LNCaP clone FGC (cell line): ENCODE measurements at regions not wholly inside any gene's neighbourhood (a gene's known extent, or its start where the extent isn't known, plus 50 kb on each side); places are given as distances from the start of the nearest gene placed in this dataset.

ENCODE experiments used
- DNase-seq: peaks from one replicate; pipeline ENCODE4 v3.0.0-alpha.2; 2011; ENCODE audit warnings: low read depth
- H3K4me3 ChIP-seq: 2 replicates; pipeline ENCODE4 v1.5.1; 2011; ENCODE audit warnings: mild to moderate bottlenecking, low read depth, low read length, control low read depth
- TF ChIP-seq, protein P1 (sequence below): IDR thresholded peaks from 2 replicates; pipeline ENCODE4 v1.5.1; 2012; ENCODE audit warnings: mild to moderate bottlenecking; ENCODE audit not compliant: control insufficient read depth, insufficient read depth; ENCODE audit errors: extremely low read depth

DNA sequence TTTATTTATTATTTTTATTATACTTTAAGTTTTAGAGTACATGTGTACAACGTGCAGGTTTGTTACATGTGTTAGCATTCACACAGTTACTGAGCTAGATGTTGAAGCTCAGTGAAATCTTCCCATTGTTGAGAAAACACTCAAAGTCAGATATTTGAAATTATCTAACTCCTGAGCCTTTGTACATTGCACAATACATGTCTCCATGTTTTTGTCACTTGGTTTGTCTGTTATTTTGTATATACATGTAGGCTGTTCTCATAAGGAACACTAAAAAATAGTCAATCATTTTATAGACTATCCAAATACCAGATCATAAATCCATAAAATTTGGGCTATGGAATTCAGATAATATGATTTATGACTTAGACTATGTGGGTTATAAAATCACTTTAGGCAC, 1126.5 kb downstream of the NSUN3 start:
- no peak overlapping the region for H3K4me3 ChIP-seq
- no peak for DNase-seq
- TF ChIP-seq, protein P1, sequence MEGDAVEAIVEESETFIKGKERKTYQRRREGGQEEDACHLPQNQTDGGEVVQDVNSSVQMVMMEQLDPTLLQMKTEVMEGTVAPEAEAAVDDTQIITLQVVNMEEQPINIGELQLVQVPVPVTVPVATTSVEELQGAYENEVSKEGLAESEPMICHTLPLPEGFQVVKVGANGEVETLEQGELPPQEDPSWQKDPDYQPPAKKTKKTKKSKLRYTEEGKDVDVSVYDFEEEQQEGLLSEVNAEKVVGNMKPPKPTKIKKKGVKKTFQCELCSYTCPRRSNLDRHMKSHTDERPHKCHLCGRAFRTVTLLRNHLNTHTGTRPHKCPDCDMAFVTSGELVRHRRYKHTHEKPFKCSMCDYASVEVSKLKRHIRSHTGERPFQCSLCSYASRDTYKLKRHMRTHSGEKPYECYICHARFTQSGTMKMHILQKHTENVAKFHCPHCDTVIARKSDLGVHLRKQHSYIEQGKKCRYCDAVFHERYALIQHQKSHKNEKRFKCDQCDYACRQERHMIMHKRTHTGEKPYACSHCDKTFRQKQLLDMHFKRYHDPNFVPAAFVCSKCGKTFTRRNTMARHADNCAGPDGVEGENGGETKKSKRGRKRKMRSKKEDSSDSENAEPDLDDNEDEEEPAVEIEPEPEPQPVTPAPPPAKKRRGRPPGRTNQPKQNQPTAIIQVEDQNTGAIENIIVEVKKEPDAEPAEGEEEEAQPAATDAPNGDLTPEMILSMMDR = no peak

DNA sequence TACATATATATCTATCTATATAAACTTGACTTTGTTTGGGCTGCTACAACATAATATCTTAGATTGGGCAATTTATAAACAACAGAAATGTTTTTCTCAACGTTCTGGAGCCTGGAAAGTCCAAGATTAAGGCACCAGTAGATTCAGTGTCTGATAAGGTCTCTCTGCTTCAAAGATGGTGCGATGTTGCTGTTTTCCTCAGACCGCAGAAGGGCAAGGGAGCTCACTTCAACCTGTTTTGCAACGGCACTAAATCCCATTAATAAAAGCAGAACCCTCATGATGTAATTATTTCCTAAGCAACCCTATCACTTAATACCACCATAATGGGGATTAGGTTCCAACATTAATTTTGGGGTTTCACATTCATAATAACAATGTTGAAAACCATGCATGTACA, 1134.8 kb downstream of the NSUN3 start:
- TF ChIP-seq, protein P1 = no peak
- H3K4me3 ChIP-seq = no peak overlapping the region
- DNase-seq = no peak

DNA sequence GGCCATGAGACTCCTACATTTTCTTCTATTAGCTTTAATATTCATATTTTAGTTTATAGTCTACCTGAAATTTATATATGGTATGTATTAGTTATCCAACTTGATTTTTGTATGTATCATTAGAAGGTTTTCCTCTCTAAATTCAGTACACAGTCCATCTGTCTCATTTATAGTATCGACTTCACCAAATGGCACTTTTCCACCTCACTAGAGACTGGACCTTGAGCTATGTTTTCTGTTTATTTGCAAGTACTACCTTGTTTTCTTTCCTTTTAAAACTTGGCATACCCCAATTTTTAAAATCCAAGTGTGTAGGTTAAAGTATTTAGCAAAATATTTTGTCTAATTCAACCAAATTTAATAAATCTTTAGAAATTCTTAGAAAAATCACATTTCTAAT, 1137.5 kb downstream of the NSUN3 start:
- no peak for DNase-seq
- TF ChIP-seq, protein P1 = no peak
- no peak overlapping the region for H3K4me3 ChIP-seq

GRCh38 chr3:95210878-95211277, 1148.0 kb downstream of the NSUN3 start:
- no peak overlapping the region for H3K4me3 ChIP-seq
- no peak for DNase-seq
- TF ChIP-seq, protein P1 = no peak

- no peak overlapping the region for H3K4me3 ChIP-seq
- DNase-seq = no peak
- TF ChIP-seq, protein P1 = no peak
These were observed 1149.3 kb downstream of the NSUN3 start for GRCh38 chr3:95212117-95212516.

DNA sequence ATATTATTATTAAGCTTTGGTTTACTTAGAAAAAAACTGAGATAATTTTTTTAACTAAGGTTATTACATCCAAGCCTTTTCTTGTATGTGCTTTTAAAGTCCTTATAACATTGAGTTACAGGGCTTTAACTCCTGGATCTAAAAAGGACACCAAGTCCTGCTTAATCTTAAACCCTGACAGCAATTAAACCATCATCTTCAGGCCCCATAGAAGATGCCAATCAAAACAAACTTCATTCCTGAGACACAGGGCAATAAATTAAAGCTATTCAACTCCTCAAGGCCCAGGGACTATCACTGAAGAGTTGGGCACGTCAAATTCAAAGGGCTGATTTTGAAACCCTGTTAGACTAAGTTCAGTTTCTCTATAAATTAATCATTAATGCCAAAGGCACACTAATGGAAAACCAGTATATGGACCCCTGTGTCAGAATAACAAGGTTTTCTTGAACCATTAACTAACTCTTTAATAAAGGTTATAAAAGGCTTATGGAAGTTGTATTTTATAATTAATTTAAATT, 1152.6 kb downstream of the NSUN3 start:
- DNase-seq = no peak
- TF ChIP-seq, protein P1 = no peak
- H3K4me3 ChIP-seq = no peak overlapping the region

GRCh38 chr3:95217661-95218060, 1154.8 kb downstream of the NSUN3 start:
- TF ChIP-seq, protein P1 = no peak
- no peak for DNase-seq
- no peak overlapping the region for H3K4me3 ChIP-seq
